Stimulated activated CD4-positive, alpha-beta T cell treated with anti-CD3 and anti-CD28 coated beads, TNF-alpha, amount 100 ng/mL, for 48 hours (primary cell): ENCODE measurements at regions not wholly inside any gene's neighbourhood (a gene's known extent, or its start where the extent isn't known, plus 50 kb on each side); places are given as distances from the start of the nearest gene placed in this dataset.
"Not testable (repeated sequence)": the region's sequence is repeated elsewhere in the genome, so short reads cannot be mapped to it uniquely, and the experiment has no call there.

ENCODE experiments used
- DNase-seq, 3 donors: peaks; one replicate each; pipeline ENCODE4 v3.0.0-alpha.2; 2020; ENCODE audit warnings: low read depth in 3 of 3

DNA sequence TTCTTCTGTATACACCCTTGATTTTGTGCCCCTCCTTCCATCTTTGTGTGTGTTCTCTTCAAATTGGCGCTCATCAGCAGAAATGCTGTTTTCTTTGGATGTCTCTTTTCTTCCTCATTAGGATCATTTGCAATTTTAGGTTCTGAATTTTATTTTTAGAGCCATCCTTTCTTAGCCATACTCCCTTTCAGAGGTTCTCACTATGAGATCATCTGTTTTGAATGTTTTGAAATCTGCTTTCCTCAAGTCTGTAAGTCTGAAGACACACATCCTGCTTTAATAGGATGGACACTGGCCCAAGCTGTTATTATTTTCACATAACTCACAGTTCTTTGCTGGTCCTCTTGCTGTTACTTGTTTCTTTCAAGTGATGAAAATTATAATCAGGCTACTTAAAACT lies 124.8 kb downstream of the BDH1 start:
- no peak for DNase-seq

DNA sequence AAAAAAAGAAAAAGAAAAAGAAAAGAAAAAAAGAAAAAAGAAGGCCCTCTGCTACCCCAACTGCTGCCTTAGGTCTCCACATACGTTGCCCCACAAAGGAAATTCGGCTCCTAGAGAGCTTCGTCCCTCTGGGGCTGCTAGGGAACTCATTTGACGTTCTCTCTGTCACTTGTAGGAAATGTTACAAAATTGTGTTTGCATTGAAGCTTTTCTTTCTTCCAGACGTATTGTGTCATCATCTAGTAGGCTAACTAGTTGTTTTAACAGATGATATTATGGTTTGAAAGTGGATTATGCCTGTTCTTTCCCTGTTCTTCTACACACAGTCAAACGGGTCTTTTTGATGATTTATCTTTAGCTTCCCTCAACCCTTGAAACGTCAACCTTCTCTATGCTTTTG lies 125.3 kb downstream of the BDH1 start:
- no peak for DNase-seq

DNA sequence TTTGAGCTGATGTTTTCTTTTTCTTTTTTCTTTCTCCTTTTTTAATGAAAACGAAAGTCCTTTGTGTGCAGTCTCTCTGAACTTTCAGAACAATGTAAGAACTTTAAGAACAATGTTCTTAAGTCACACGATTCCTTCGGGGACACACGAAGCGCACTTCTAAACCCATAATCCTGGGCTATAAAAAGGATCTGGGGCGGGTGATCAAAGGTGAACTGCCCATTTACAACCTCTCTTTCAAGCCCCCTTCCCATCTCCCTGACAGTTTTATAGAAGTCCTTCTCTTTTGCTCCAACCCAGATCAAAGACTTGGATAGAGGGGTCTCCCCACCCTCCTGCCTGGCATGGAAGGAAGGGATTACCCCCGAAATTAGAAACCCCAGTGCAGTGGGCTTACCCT lies 126.8 kb downstream of the BDH1 start:
- DNase-seq: no peak

DNA sequence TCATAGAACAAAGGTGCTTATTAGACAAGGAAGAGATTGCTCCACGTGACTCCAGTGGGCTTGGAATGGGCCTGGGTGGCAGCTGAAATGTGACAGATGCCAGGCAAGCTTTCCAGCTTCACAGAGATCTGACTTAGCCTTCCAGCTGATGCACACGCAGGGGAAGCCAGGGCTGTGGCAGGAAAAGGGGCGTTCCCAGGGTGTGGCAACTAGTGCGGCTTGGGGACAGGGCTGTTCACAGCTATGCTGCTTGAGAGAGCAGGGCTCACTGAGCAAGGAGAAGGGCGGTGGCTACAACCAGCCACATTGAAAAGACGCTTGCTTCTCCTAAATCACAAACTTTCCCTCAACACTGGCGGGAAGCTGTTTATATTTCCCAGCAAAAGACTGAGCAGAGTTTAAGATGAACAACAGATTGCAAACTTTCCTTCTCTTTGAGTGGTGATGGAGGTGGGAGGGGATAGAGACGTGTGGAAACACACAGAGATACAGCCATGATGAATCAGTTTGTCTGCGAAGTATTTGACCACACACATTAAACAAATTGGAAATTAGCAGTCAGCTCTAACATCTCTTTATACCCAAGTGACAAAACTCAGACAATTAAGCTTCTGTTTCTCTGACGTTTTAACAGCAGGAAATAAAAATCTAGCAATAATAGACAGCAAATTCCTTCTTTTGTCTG lies 127.5 kb downstream of the BDH1 start:
- DNase-seq: peak; percentile 28 to 64 (median 51)

DNA sequence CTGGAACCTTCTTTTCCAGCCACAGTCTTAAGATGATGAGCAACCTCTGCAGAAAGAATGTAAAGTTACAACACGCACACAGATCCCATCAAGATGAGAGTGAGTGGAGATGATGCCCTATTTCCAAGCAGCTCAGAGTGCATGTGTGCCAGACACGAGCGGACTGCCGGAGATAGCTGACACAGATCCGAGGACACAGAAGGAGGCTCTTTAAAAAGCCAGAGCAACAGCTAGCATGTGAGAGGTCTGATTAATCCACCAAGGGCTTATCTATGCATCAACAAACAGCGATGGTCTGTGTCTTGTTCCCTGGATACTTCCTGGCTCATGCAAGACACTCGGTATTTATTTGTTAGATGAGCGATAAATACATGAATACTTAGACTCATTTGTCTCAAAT lies 128.6 kb upstream of the DLG1 start:
- no peak for DNase-seq

DNA sequence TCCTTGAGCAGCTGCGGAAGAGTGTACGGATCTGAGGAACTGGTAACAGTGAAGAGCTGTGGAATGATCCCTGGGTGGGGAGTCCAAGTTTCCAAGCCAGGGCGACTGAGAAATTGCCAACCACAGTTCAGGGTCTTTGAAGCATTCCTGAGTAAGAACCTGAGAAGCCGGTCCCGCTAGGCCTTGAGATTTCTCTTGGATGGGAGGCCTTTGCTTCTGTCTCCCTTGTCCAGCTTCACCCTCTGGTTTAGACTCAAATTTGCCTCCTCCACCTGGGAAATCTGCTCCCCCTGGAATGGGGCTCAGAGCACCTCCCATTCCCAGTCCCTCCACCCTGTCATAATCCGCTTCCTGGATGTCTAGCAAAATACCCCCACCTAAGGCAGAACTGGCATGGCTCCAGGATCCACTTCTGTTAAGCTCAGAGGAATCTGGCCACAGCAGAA lies 127.7 kb upstream of the DLG1 start:
- DNase-seq: no peak

DNA sequence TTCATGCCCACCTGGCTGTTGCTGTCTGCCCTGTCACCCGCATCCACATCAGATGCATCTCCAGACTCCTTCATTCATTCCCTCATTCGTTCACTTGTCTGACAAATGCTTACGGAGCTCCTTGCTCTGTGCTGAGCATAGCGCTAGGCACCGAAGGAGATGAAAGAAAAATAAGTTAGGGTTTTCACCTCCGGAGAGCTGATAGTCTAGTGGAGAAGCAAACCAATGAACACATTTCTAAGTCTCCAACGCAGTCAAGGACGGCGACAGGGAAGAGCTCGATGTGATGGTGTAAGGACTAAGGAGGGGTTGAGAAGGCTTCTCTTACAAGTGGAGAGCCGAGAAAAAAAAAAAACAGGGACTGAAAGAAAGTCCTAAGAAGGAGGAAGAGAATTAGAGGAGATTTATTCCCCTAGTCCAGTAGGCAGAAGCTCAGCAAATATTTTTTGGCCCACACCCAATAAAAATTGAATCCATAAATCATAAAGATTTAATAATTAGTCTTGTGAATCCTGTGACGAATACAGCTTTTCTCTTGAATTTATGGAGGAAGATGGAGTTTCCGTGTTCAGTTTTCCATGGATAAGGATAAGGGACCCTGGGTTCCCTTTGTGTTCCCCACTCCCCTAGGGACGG lies 127.2 kb upstream of the DLG1 start:
- DNase-seq: no peak

DNA sequence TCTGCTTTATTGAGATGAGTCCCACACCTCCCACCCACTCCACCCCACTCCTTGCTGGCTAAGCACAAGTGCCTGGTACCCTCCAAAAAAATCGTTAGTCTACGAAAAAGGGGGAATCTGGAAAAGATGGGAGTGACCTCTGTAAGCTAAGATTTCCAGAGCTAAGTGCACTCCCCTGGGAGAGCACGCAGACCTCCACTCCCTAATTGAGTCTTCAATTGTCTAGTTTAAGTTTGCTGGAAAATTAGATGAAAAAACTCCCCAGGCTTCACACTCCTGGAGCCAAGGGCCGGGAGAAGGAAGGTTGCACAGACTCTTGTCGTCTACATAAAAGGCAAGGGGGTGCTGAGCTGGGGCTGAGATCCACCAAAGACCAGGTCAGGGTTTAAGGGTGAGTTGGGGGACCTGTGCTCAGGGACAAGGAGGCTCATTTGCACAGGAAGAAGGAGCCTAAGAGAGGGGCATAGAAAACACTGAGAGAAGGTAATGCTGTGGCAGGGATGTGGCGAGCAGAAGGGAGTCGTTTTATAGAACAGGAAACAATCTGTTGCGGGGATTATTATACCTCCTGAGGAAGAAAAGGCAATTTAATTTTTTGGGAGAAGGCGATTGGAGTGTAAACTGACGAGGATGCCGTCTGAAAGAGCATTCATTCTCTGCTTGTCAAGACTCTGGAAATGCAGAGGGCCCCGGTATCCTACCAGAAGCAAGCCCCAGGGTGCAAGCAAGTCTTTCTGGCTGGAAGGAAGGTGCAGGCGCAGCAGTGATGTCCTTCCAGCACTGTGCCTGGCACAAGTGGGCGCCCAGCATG lies 126.5 kb upstream of the DLG1 start:
- DNase-seq: no peak

DNA sequence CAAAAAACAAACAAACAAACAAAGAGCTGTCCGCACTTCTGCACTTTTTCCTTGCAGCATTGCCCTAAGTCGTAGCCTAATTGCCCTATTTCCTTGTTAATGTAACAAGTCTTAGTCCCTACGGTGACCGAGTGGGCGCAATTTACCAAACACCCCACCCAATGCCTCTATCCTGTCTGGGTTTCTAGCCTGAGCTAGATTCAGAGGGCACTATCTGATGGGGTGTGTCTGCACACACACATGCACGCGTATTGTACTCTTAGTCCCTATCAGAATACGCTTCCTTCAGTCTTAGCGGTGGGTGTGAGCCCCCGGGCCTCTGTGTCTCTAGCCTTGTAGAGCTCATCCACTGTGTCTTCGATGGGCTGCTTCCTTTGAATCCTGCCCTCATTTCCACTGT lies 125.9 kb upstream of the DLG1 start:
- no peak for DNase-seq

DNA sequence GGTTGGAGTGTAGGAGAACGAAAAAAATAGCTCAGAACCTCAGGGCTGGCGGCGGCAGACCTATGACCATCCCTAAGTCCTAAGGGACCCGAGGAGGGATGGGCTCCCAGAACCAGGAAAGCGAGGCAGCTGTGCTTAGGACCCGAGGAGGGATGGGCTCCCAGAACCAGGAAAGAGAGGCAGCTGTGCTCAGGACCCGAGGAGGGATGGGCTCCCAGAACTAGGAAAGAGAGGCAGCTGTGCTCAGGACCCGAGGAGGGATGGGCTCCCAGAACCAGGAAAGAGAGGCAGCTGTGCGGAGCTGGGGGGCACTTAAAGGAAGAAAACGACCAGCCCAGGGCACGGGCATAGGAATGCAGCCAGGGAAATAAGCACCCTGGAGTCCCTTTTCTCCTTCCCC lies 125.0 kb upstream of the DLG1 start:
- DNase-seq: no peak

DNA sequence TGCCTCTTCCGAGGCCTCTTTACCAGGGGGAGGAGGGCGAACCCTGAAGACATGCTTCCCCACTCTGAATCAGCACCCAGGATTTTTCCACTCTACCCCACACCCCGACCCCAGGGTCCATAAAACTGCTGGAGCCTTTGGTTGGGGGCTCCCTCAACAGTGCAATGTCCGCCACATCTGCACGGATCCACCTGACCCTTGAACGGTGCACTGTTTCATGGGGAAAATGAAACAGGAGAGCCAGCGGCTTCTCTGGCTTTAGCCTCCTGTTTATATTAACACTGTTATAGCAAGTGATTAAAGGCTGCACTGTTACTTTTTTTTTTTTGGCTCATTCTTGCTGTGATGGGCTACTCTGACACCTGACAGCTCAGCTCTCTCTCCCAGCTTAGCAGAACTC lies 124.1 kb upstream of the DLG1 start:
- DNase-seq: no peak

DNA sequence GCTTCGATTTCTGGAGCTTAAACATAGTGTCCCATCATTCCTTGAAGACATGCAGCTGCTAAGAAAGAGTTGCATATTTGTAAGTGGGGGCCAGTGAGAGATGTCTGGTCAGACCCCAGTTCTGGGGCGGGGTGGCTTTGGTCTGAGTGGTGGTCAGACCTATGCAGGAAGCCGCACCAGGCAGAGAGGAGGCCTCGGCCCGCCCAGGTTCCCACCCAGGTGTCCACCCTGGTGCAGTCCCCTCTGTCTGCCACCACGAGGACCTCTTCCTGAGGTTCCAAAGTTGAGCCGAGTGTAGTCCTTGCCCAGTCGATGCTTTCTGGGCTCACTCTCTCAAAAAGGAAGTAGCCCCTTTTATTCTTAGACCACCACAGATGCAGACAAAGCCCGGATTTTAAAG lies 122.6 kb upstream of the DLG1 start:
- no peak for DNase-seq

DNA sequence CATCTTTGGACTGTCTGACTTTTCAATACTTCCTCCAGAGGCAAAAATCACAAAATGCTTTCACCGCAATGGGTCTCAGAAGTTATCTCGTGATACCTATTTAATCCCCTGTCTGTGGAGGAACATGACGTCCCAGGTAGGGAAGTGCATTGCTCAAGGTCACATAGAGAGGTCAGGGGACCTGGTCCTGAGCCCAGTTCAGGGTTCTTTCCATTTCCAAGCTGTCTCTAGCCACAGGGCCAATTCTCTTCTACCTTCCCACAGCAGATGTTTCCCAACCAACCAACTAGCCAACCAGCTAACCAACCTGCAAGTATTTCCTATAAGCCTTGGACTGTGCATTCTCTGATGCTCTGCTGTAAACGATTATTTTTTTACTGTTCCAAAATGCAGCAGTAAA lies 122.2 kb upstream of the DLG1 start:
- DNase-seq: no peak

DNA sequence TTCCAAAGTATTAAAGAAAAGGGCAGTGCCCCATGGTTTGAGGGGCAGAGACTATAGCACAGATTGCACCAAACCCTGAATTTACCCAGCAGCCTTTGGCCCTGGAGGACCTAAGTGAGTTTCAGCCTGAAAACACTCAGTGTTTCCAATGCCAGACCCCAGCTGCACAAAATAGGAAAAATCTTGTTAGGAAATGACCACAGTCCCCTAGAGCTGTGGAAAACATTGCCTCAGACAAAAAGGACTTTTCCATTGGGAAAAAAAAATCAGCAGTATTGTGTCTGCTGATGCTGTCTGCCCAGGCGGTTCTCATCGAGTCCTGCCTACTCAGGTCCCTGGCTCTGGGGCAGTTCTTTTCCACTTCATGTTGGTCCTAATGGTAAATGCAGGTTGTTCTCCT lies 121.7 kb upstream of the DLG1 start:
- no peak for DNase-seq

DNA sequence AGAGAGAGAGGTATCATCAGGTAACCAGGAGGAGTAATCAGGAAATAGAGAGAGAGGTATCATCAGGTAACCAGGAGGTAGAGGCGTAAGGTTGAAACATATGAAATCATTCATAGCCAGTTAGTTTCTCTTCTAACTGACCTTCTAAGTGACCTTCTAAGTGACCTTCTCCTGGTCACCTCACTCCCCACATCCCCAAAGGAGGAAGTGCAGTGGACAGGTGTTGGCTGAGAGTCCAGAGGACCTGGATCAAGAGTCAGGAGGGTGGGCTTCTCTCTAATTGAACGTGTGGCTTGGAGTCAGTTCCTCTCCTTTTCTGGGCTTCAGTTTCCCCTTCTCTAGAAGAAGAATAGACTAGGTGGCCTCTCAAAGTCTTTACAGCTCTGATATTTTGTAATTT lies 121.3 kb upstream of the DLG1 start:
- no peak for DNase-seq

DNA sequence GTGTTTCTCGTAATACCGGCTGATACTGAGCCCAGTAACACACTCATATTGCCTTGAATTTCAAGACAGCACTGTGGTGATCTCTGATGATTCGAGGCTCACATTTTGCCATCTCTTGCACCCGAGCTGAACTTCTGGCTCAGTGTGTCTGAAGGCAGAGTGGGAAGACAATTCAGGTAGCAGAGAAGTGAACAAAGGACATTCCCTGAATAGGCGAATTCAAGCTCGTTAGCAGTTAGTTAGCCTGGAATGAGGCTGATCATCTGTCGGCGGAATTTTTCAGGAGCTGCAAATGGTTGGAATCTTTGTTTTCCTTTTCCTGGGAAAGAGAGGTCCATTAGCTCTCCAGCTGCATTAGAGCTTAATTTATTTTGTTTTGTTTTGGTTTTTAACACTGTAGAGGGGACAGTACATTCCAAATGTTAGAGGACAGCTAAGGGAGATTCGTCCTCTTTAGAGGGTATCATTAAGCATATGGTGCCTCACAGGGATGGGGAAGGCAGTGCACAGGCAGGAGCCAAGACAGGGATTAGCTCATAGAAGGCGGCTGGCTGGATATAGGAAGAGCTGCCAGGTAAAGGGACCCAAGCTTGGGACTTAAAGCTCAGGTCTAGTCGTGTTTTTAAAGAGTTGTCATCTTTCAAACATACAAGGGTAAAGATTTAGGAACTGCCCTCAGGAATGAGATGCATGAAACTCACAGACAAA lies 119.7 kb upstream of the DLG1 start:
- DNase-seq: no peak

DNA sequence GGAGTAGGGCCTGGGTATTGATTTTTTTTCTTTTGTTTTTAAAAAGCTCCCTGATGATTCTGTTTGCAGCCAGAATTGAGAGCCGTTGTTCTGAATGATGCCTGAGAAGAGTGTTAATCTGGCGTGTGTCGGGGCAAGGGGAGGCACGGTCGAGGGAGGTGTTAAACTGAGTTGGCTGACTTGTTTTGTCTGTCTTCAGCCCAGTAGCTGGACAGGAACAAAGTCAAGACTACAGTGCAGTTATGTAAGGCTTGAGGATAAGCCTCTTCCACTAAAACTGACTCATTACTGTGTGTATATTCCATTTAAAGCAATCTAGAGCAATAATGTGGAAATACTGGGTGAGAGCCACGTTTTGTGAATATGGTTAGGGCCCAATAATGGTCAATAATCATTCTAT lies 119.0 kb upstream of the DLG1 start:
- no peak for DNase-seq

DNA sequence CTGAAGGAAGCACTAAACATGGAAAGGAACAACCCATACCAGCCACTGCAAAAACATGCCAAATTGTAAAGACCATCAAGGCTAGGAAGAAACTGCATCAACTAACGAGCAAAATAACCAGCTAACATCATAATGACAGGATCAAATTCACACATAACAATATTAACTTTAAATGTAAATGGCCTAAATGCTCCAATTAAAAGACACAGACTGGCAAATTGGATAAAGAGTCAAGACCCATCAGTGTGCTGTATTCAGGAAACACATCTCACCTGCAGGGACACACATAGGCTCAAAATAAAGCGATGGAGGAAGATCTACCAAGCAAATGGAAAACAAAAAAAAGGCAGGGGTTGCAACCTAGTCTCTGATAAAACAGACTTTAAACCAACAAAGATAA lies 113.5 kb upstream of the DLG1 start:
- not testable (repeated sequence) for DNase-seq

DNA sequence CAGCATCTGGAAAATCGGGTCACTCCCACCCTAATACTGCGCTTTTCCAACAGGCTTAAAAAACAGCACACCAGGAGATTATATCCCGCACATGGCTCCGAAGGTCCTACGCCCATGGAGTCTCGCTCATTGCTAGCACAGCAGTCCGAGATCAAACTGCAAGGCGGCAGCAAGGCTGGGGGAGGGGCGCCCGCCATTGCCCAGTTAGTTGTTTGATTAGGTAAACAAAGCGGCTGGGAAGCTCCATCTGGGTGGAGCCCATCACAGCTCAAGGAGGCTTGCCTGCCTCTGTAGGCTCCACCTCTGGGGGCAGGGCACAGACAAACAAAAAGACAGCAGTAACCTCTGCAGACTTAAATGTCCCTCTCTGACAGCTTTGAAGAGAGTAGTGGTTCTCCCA lies 111.8 kb upstream of the DLG1 start:
- not testable (repeated sequence) for DNase-seq

DNA sequence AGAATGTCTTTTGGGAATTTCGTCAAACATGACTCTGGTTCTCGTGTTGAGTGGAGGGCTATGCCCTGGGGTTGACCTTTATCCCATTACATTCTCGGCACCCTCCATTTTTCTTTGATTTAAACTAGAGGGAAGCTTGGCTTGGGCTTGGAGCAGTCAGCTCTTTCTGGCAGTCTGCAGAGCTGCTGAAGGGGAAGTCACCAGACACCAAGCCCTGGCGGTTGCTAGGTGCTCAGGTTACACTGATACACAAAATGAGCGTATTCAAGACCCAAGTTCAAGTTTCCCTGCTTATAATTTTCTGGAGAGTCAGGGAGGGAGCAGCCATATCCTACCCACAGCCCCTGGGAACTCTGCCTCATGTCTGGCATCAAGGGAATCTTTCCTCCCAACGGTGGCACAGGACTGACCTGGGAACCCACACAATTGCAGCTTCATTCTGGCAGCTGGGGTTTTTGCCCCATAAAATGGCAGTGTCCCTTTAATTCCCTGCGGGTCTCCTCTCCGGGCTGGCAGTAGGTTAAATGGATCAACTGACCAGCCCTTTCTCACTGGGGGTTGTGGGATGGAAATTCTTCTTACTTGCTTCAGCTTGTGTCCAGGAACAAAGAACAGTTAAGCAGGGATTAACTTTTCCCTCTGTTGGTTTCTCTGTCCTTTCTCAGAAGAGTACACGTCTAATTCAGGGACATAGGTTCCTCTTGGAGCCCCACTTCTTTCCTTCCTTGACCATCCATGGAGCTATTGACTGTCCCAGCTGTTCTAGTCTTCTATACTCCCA lies 110.0 kb upstream of the DLG1 start:
- DNase-seq: no peak

DNA sequence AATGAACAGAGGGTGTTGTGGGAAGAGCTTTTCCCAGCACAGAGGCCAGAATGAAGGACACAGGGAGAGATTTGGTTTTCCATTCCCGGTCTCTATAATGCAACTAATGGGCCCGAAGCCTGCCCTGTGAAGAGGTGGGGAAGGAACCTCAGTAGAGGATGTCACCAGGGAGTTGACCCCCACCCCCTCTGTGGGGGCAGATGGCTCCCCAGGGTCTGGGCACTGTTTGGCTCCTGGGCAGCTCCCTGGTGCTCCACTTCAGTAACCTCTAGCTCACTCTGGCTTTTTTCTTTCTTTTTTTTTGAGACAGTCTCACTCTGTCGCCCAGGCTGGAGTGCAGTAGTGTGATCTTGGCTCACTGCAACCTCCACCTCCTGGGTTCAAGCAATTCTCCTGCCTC lies 109.1 kb upstream of the DLG1 start:
- no peak for DNase-seq

DNA sequence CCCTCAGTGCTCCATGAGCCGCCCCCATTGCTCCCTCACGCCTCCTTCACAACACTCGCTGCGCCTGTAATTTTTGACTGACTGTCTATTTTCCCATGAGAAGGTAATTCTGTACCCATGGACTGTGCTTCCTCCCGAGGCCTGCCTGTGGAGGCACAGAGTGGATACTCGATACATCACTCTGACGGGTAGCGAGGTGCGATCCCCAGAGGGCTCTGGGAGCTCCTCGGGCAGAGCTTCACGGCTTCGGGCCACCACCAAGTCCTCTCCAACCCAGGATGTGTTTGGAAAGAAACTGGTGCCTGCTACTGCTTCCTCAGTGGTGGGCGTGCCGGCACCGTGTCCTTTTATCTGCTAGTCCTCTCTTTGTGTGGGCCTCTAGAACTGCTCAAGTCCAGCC lies 108.6 kb upstream of the DLG1 start:
- no peak for DNase-seq
